ENCODE measurements at regions not wholly inside any gene's neighbourhood (a gene's known extent, or its start where the extent isn't known, plus 50 kb on each side); places are given as distances from the start of the nearest gene placed in this dataset.

DNA sequence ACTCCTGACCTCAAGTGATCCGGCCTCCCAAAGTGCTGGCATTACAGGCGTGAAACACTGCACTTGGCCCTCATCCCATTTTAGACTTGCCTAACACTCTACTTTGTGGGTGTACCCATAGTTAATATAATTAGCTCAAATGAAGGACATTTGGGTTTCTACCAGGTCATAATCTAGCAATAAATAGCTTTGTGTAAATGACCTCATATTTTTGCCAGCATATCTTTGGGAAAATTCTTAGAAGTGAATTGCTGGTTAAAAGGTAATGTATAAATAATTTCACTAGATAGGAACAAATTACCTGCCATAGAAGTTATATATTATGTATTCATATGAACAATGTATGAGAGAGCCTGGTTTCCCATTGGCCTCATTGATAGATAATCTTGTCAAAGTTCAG lies 206.0 kb downstream of the DIPK2A start:
- no peaks in the 10 kb centered on the region for H3K27me3 Mint-ChIP-seq (ENCODE audit: low read depth, unreplicated experiment)
- no peak overlapping the region for H3K27ac Mint-ChIP-seq (ENCODE audit: unreplicated experiment)
- no peaks in the 10 kb centered on the region for H3K9me3 Mint-ChIP-seq (ENCODE audit: unreplicated experiment)
- no peak overlapping the region for H3K27ac ChIP-seq (ENCODE audit: low read depth, low read length)
- no peaks in the 10 kb centered on the region for H3K4me1 ChIP-seq (ENCODE audit: insufficient read depth, low read length)
- TF ChIP-seq, protein P1, sequence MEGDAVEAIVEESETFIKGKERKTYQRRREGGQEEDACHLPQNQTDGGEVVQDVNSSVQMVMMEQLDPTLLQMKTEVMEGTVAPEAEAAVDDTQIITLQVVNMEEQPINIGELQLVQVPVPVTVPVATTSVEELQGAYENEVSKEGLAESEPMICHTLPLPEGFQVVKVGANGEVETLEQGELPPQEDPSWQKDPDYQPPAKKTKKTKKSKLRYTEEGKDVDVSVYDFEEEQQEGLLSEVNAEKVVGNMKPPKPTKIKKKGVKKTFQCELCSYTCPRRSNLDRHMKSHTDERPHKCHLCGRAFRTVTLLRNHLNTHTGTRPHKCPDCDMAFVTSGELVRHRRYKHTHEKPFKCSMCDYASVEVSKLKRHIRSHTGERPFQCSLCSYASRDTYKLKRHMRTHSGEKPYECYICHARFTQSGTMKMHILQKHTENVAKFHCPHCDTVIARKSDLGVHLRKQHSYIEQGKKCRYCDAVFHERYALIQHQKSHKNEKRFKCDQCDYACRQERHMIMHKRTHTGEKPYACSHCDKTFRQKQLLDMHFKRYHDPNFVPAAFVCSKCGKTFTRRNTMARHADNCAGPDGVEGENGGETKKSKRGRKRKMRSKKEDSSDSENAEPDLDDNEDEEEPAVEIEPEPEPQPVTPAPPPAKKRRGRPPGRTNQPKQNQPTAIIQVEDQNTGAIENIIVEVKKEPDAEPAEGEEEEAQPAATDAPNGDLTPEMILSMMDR (IDR thresholded peaks at IDR 0.05; ENCODE audit: insufficient read depth, low read depth, low read length) = no peak
- H3K4me2 ChIP-seq (ENCODE audit: low read length) = no peak overlapping the region
- H3K4me1 Mint-ChIP-seq (ENCODE audit: low read depth, unreplicated experiment) = peaks cover 2% of the 10 kb centered on the region
- no peak overlapping the region for H3K4me3 Mint-ChIP-seq (ENCODE audit: unreplicated experiment)
- H3K4me3 ChIP-seq (ENCODE audit: insufficient read depth, low read depth, low read length) = no peak overlapping the region
- DNase-seq (ENCODE audit: low read depth) = no peak
- no peaks in the 10 kb centered on the region for H3K79me2 ChIP-seq (ENCODE audit: insufficient read depth, low read length)
- H4K20me1 ChIP-seq (ENCODE audit: insufficient read depth, low read length) = no peaks in the 10 kb centered on the region
- no peaks in the 10 kb centered on the region for H3K9me3 ChIP-seq (ENCODE audit: insufficient read depth, low read depth, low read length)
- no peak for FAIRE-seq
- no peaks in the 10 kb centered on the region for H3K36me3 ChIP-seq (ENCODE audit: insufficient read depth, low read length)
- H3K9ac ChIP-seq (ENCODE audit: low read length) = no peak overlapping the region
- H3K27me3 ChIP-seq (ENCODE audit: insufficient read depth, low read length) = no peaks in the 10 kb centered on the region
- no peaks in the 10 kb centered on the region for H3K36me3 Mint-ChIP-seq (ENCODE audit: low read depth, unreplicated experiment)
- no peak overlapping the region for H2AFZ ChIP-seq (ENCODE audit: low read depth, low read length)

DNA sequence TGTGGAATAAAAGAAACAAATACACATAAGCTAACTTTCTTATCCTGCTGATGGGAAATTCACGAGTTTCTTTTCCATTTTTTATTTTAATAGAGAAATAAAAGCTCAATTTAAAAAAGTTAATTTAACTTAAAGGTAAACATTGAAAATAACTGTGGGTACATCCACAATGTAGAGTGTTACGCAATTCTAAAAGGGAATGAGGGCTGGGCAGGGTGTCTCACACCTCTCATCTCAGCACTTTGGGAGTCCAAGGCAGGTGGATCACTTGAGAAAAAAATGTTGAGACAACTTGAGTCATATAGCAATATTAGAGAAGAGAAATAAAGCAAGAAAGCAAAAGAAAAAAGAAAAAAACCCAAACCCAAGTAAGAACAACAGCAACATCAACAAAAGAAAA lies 207.0 kb downstream of the DIPK2A start:
- no peaks in the 10 kb centered on the region for H3K27me3 Mint-ChIP-seq (ENCODE audit: low read depth, unreplicated experiment)
- no peak for DNase-seq (ENCODE audit: low read depth)

DNA sequence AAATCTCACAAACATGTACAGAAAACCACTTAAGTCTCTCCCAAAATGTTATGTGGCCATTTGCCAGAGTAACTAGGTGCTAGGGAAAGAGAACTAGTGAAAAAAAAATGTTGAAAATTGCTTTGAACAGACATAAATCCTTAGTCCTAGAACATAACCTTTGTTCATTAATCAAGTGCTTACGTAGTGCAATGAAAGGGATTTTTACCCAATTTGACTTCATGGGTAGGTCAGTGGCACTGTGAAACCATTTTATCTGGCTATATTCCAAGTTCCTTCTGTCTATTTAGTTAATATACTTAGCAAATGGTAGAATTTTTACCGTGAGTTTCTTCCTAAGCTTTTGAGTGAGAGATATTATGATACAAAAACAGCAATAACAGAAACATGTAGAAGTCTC lies 209.4 kb downstream of the DIPK2A start:
- H3K36me3 Mint-ChIP-seq (ENCODE audit: low read depth, unreplicated experiment) = no peaks in the 10 kb centered on the region
- H3K9ac ChIP-seq (ENCODE audit: low read length) = no peak overlapping the region
- no peaks in the 10 kb centered on the region for H4K20me1 ChIP-seq (ENCODE audit: insufficient read depth, low read length)
- no peaks in the 10 kb centered on the region for H3K9me3 ChIP-seq (ENCODE audit: insufficient read depth, low read depth, low read length)
- H3K79me2 ChIP-seq (ENCODE audit: insufficient read depth, low read length) = no peaks in the 10 kb centered on the region
- H3K27me3 Mint-ChIP-seq (ENCODE audit: low read depth, unreplicated experiment) = no peaks in the 10 kb centered on the region
- peaks cover 2% of the 10 kb centered on the region for H3K4me1 Mint-ChIP-seq (ENCODE audit: low read depth, unreplicated experiment)
- TF ChIP-seq, protein P1 (IDR thresholded peaks at IDR 0.05; ENCODE audit: insufficient read depth, low read depth, low read length) = no peak
- no peaks in the 10 kb centered on the region for H3K9me3 Mint-ChIP-seq (ENCODE audit: unreplicated experiment)
- FAIRE-seq = no peak
- H3K4me3 Mint-ChIP-seq (ENCODE audit: unreplicated experiment) = no peak overlapping the region
- H3K4me1 ChIP-seq (ENCODE audit: insufficient read depth, low read length) = no peaks in the 10 kb centered on the region
- no peak overlapping the region for H3K27ac ChIP-seq (ENCODE audit: low read depth, low read length)
- no peak overlapping the region for H2AFZ ChIP-seq (ENCODE audit: low read depth, low read length)
- no peaks in the 10 kb centered on the region for H3K27me3 ChIP-seq (ENCODE audit: insufficient read depth, low read length)
- no peak overlapping the region for H3K4me3 ChIP-seq (ENCODE audit: insufficient read depth, low read depth, low read length)
- no peak overlapping the region for H3K4me2 ChIP-seq (ENCODE audit: low read length)
- H3K27ac Mint-ChIP-seq (ENCODE audit: unreplicated experiment) = no peak overlapping the region
- no peak for DNase-seq (ENCODE audit: low read depth)
- H3K36me3 ChIP-seq (ENCODE audit: insufficient read depth, low read length) = no peaks in the 10 kb centered on the region

More for the DNA sequence above, 207.0 kb downstream of the DIPK2A start:
- Mint-ChIP-seq H3K4me1 (ENCODE audit: low read depth, unreplicated experiment) (peaks cover 2% of the 10 kb centered on the region), H3K36me3 (ENCODE audit: low read depth, unreplicated experiment) (no peaks in the 10 kb centered on the region), H3K27ac (ENCODE audit: unreplicated experiment) (no peak overlapping the region), H3K9me3 (ENCODE audit: unreplicated experiment) (no peaks in the 10 kb centered on the region), H3K4me3 (ENCODE audit: unreplicated experiment) (no peak overlapping the region)
- Histone ChIP-seq H3K4me2 (ENCODE audit: low read length) (no peak overlapping the region), H3K27ac (ENCODE audit: low read depth, low read length) (no peak overlapping the region), H3K36me3 (ENCODE audit: insufficient read depth, low read length) (no peaks in the 10 kb centered on the region), H4K20me1 (ENCODE audit: insufficient read depth, low read length) (no peaks in the 10 kb centered on the region), H3K4me1 (ENCODE audit: insufficient read depth, low read length) (no peaks in the 10 kb centered on the region), H3K9ac (ENCODE audit: low read length) (no peak overlapping the region), H3K9me3 (ENCODE audit: insufficient read depth, low read depth, low read length) (no peaks in the 10 kb centered on the region), H3K79me2 (ENCODE audit: insufficient read depth, low read length) (no peaks in the 10 kb centered on the region), H2AFZ (ENCODE audit: low read depth, low read length) (no peak overlapping the region), H3K4me3 (ENCODE audit: insufficient read depth, low read depth, low read length) (no peak overlapping the region), H3K27me3 (ENCODE audit: insufficient read depth, low read length) (no peaks in the 10 kb centered on the region)
- TF ChIP-seq, protein P1 (IDR thresholded peaks at IDR 0.05; ENCODE audit: insufficient read depth, low read depth, low read length) = no peak
- no peak for TF ChIP-seq EZH2 (IDR thresholded peaks at IDR 0.05; ENCODE audit: insufficient read depth, low read length)
- no peak for FAIRE-seq

All from astrocyte (in vitro differentiated cells and primary cell).